SK-N-MC (cell line): ENCODE measurements at regions not wholly inside any gene's neighbourhood (a gene's known extent, or its start where the extent isn't known, plus 50 kb on each side); places are given as distances from the start of the nearest gene placed in this dataset.

Source experiments
- EZH2 ChIP-seq: fragments of 200-600 bp; sonication (generic); IDR thresholded peaks from one replicate; pipeline ENCODE4 v1.6.1; 2017; ENCODE audit warnings: antibody characterized with exemption
- FOXP2 ChIP-seq: optimal IDR thresholded peaks from 2 replicates; pipeline ENCODE3; 2011; ENCODE audit warnings: mild to moderate bottlenecking, moderate library complexity; ENCODE audit not compliant: insufficient read depth; ENCODE audit errors: extremely low read length, control extremely low read depth
- POLR2AphosphoS5 ChIP-seq: IDR thresholded peaks from 2 replicates; pipeline ENCODE4 v1.6.1; 2012; ENCODE audit warnings: mild to moderate bottlenecking, low read depth, low read length, borderline replicate concordance

DNA sequence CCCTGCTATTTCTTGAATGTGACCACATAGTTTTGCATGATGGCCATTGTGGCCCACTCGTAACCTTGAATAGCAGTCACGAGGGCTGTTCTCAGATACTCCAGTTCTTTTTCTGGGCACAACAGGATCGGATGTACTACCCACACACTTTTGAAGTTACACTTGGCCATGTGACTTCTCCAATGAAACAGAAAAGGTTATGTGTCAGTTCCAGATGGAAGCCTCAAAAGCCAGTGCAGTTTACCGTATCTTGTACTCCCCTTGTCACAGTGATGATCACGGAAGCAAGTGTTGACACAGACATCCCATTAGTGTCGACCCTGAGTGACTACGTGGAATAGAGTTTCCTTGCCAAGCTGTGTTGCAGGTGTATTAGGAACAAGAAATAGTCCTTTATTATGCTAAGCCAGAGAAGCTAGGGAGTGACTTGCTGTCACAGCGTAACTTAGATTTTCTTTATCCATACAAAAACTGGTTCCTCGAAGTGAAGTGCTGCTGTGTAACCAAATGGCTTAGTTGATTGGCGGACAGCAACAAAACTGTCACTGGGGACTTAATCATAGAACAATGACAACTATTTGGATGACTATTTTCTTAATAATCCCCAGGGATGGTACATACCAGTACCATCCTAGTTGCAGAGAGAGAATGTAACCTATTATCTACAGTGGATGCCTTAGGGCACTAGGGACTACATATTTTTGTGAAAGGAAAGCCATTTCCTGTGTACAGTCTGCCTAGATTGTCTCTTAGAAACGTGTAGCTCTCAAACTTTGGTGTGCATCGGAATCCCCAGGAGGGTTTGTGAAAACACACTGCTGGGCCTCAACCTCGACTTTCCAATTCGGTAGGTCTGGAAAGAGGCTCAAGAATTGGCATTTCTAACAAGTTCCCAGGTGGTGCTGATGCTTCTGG, 90.1 kb upstream of the DMRT1 start:
- no peak for TF ChIP-seq POLR2AphosphoS5
- TF ChIP-seq EZH2: no peak
- no peak for TF ChIP-seq FOXP2
